ENCODE measurements at regions not wholly inside any gene's neighbourhood (a gene's known extent, or its start where the extent isn't known, plus 50 kb on each side); places are given as distances from the start of the nearest gene placed in this dataset.

GRCh38 chr7:79984210-79984609 lies 150.4 kb upstream of the GNAI1 start:
- TF ChIP-seq CTCF (IDR thresholded peaks at IDR 0.05; ENCODE audit: extremely low read depth in 1 of 2, insufficient read depth in 1 of 2, low read depth in 1 of 2, low read length in 2 of 2) (no peak), EZH2 (IDR thresholded peaks at IDR 0.05; ENCODE audit: borderline replicate concordance, low read depth, low read length, severe bottlenecking) (no peak)

Data from endothelial cell of umbilical vein (primary cell).